CD14-positive monocyte (primary cell): ENCODE measurements at regions not wholly inside any gene's neighbourhood (a gene's known extent, or its start where the extent isn't known, plus 50 kb on each side); places are given as distances from the start of the nearest gene placed in this dataset.

Experiments
- DNase-seq, 3 donors: peaks; one replicate each; pipeline ENCODE4 v3.0.0-alpha.2; 2011 to 2022
- H2AFZ ChIP-seq: 2 replicates; pipeline ENCODE4 v1.6.0; 2012; ENCODE audit warnings: mild to moderate bottlenecking, low read depth, low read length, inconsistent platforms; ENCODE audit not compliant: insufficient read depth, poor library complexity, severe bottlenecking
- H3K27ac ChIP-seq, 2 donors: 1 replicate in 1 of 2; 2 replicates in 1 of 2; pipeline ENCODE4 v1.5.1; 2012 to 2013; ENCODE audit warnings: low read length in 2 of 2, control low read depth in 1 of 2, inconsistent platforms in 1 of 2, low read depth in 1 of 2, mild to moderate bottlenecking in 1 of 2
- H3K27me3 ChIP-seq, 2 donors: one replicate each; pipeline versions ENCODE4 v1.6.0 to v1.6.1; 2011 to 2013; ENCODE audit warnings: low read length in 2 of 2; ENCODE audit not compliant: control insufficient read depth in 2 of 2, insufficient read depth in 2 of 2
- H3K36me3 ChIP-seq, 2 donors: replicated peaks in 1 of 2; 1 replicate in 1 of 2; 2 replicates in 1 of 2; pipeline versions ENCODE4 v1.5.1 to v1.6.1; 2012 to 2013; ENCODE audit warnings: low read length in 2 of 2, control low read depth in 1 of 2, inconsistent platforms in 1 of 2, mild to moderate bottlenecking in 1 of 2; ENCODE audit not compliant: insufficient read depth in 2 of 2, control insufficient read depth in 1 of 2
- H3K4me1 ChIP-seq, 2 donors: 1 replicate in 1 of 2; 2 replicates in 1 of 2; pipeline versions ENCODE4 v1.5.1 to v1.6.1; 2012 to 2013; ENCODE audit warnings: low read length in 2 of 2, control low read depth in 1 of 2, inconsistent platforms in 1 of 2, mild to moderate bottlenecking in 1 of 2, moderate library complexity in 1 of 2; ENCODE audit not compliant: insufficient read depth in 2 of 2, control insufficient read depth in 1 of 2
- H3K4me2 ChIP-seq: replicated peaks from 2 replicates; pipeline ENCODE3; 2012; ENCODE audit warnings: low read length, moderate library complexity, mild to moderate bottlenecking; ENCODE audit not compliant: poor library complexity, severe bottlenecking; ENCODE audit errors: extremely low read depth
- H3K4me3 ChIP-seq, 3 experiments: fragments of 200-600 bp in 1 of 3; sonication (generic) in 1 of 3; replicated peaks in 1 of 3; 1 replicate in 2 of 3; 2 replicates in 1 of 3; pipeline ENCODE4 v1.5.1; 2011 to 2013; ENCODE audit warnings: low read length in 3 of 3, mild to moderate bottlenecking in 3 of 3, control low read depth in 2 of 3, low read depth in 2 of 3, inconsistent platforms in 1 of 3, moderate library complexity in 1 of 3
- H3K79me2 ChIP-seq: 2 replicates; pipeline ENCODE4 v1.6.0; 2012; ENCODE audit warnings: mild to moderate bottlenecking, control low read depth, inconsistent platforms, low read length, moderate library complexity; ENCODE audit not compliant: insufficient read depth
- H3K9ac ChIP-seq: 2 replicates; pipeline ENCODE4 v1.6.0; 2017; ENCODE audit warnings: low read length, mild to moderate bottlenecking; ENCODE audit not compliant: insufficient read depth, poor library complexity, severe bottlenecking
- H3K9me3 ChIP-seq, 2 donors: replicated peaks in 1 of 2; 1 replicate in 1 of 2; 2 replicates in 1 of 2; pipeline versions ENCODE4 v1.5.1 to v1.6.1; 2012 to 2013; ENCODE audit warnings: low read length in 2 of 2, control low read depth in 1 of 2; ENCODE audit not compliant: control insufficient read depth in 1 of 2, insufficient read depth in 1 of 2
- H4K20me1 ChIP-seq: 2 replicates; pipeline ENCODE4 v1.6.0; 2012; ENCODE audit warnings: mild to moderate bottlenecking, low read length, control low read depth, moderate library complexity; ENCODE audit not compliant: insufficient read depth
- H3K27ac Mint-ChIP-seq, 7 donors: one replicate each; pipeline ENCODE4 v1.8.0; 2020; ENCODE audit warnings: mild to moderate bottlenecking in 7 of 7, mixed read lengths in 7 of 7, moderate library complexity in 6 of 7, inconsistent platforms in 2 of 7
- H3K27me3 Mint-ChIP-seq, 3 donors: one replicate each; pipeline ENCODE4 v1.8.0; 2021 to 2022; ENCODE audit warnings: low read depth in 3 of 3, mild to moderate bottlenecking in 3 of 3, mixed read lengths in 3 of 3, moderate library complexity in 3 of 3, inconsistent platforms in 1 of 3
- H3K36me3 Mint-ChIP-seq, 2 donors: one replicate each; pipeline ENCODE4 v1.8.0; 2020; ENCODE audit warnings: mixed read lengths in 2 of 2, inconsistent platforms in 1 of 2, mild to moderate bottlenecking in 1 of 2
- H3K4me1 Mint-ChIP-seq: one replicate; pipeline ENCODE4 v1.8.0; 2020; ENCODE audit warnings: mild to moderate bottlenecking, mixed read lengths
- H3K4me3 Mint-ChIP-seq, 2 donors: one replicate each; pipeline ENCODE4 v1.8.0; 2020; ENCODE audit warnings: mild to moderate bottlenecking in 2 of 2, mixed read lengths in 2 of 2, moderate library complexity in 1 of 2
- H3K9me3 Mint-ChIP-seq, 7 donors: one replicate each; pipeline ENCODE4 v1.8.0; 2020 to 2022; ENCODE audit warnings: mixed read lengths in 7 of 7, mild to moderate bottlenecking in 6 of 7, moderate library complexity in 6 of 7, inconsistent platforms in 2 of 7
- WGBS: methylation state at CpG from one replicate; pipeline ENCODE4 v1.1.5; 2013; ENCODE audit warnings: missing lambda C conversion rate; ENCODE audit not compliant: insufficient coverage; 5-methylcytosine and 5-hydroxymethylcytosine counted together
- intact Hi-C, 2 donors: fragments of 100-400 bp; cut with micrococcal nuclease; formaldehyde crosslinking; loops; one replicate each; pipeline versions ENCODE4 v1.15.0 to v1.15.1; 2023
- TF ChIP-seq, protein P1 (sequence below): fragments of 200-600 bp; IDR thresholded peaks from one replicate; pipeline ENCODE4 v1.8.0; 2022; ENCODE audit warnings: antibody characterized with exemption, mild to moderate bottlenecking

GRCh38 chrY:21266751-21267150 lies 244.4 kb upstream of the RBMY1B start:
- no peak for DNase-seq
- Histone ChIP-seq H3K27ac (no peak overlapping the region), H2AFZ (no peak overlapping the region), H3K79me2 (no peaks in the 10 kb centered on the region), H3K9me3 (no peaks in the 10 kb centered on the region), H3K36me3 (no peaks in the 10 kb centered on the region), H3K27me3 (no peaks in the 10 kb centered on the region), H3K4me3 (no peak overlapping the region), H3K4me1 (no peaks in the 10 kb centered on the region), H4K20me1 (no peaks in the 10 kb centered on the region), H3K9ac (no peak overlapping the region), H3K4me2 (no peak overlapping the region)
- TF ChIP-seq, protein P1, sequence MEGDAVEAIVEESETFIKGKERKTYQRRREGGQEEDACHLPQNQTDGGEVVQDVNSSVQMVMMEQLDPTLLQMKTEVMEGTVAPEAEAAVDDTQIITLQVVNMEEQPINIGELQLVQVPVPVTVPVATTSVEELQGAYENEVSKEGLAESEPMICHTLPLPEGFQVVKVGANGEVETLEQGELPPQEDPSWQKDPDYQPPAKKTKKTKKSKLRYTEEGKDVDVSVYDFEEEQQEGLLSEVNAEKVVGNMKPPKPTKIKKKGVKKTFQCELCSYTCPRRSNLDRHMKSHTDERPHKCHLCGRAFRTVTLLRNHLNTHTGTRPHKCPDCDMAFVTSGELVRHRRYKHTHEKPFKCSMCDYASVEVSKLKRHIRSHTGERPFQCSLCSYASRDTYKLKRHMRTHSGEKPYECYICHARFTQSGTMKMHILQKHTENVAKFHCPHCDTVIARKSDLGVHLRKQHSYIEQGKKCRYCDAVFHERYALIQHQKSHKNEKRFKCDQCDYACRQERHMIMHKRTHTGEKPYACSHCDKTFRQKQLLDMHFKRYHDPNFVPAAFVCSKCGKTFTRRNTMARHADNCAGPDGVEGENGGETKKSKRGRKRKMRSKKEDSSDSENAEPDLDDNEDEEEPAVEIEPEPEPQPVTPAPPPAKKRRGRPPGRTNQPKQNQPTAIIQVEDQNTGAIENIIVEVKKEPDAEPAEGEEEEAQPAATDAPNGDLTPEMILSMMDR: no peak
- Mint-ChIP-seq H3K4me1 (no peaks in the 10 kb centered on the region), H3K9me3 (peaks cover 0 to 1% (median 0%) of the 10 kb centered on the region in 7 donors), H3K36me3 (no peaks in the 10 kb centered on the region), H3K27me3 (no peaks in the 10 kb centered on the region), H3K4me3 (no peak overlapping the region), H3K27ac (no peak overlapping the region)
- intact Hi-C loops: no loop called here

- Histone ChIP-seq H3K4me3 (no peak overlapping the region), H3K4me2 (no peak overlapping the region), H3K9ac (no peak overlapping the region), H3K79me2 (no peaks in the 10 kb centered on the region), H3K27me3 (no peaks in the 10 kb centered on the region), H3K9me3 (no peaks in the 10 kb centered on the region), H3K27ac (no peak overlapping the region), H2AFZ (no peak overlapping the region), H3K36me3 (no peaks in the 10 kb centered on the region), H3K4me1 (no peaks in the 10 kb centered on the region), H4K20me1 (no peaks in the 10 kb centered on the region)
- H3K27me3 Mint-ChIP-seq: no peaks in the 10 kb centered on the region
- TF ChIP-seq, protein P1: no peak
- no peak for DNase-seq
- H3K9me3 Mint-ChIP-seq: peaks cover 0 to 1% (median 0%) of the 10 kb centered on the region in 7 donors
- WGBS: 100% methylated on average over 1 of the region's 1 CpG
- H3K4me3 Mint-ChIP-seq: no peak overlapping the region
- no peaks in the 10 kb centered on the region for H3K4me1 Mint-ChIP-seq
- H3K27ac Mint-ChIP-seq: no peak overlapping the region
- H3K36me3 Mint-ChIP-seq: no peaks in the 10 kb centered on the region
- intact Hi-C loops: no loop called here
Observed at GRCh38 chrY:21267164-21267563, 244.0 kb upstream of the RBMY1B start.
